Right cardiac atrium (tissue), 5 donors: ENCODE measurements at regions not wholly inside any gene's neighbourhood (a gene's known extent, or its start where the extent isn't known, plus 50 kb on each side); places are given as distances from the start of the nearest gene placed in this dataset.
A peak's percentile ranks its signal among the peaks of the same experiment; 100 is the strongest.

ENCODE experiments used
- ATAC-seq, 2 donors: fragments of 200-7000 bp; cut with Tn5 transposase; one replicate each; pipeline versions ENCODE4 v1.8.0 to v1.9.1; 2020; ENCODE audit warnings: moderate library complexity in 2 of 2, mild to moderate bottlenecking in 1 of 2
- DNase-seq, 3 donors: peaks; one replicate each; pipeline ENCODE4 v3.0.0-alpha.2; 2020
- H3K27ac ChIP-seq: one replicate; pipeline ENCODE4 v1.5.1; 2013; ENCODE audit warnings: mild to moderate bottlenecking, low read length, control low read depth, moderate library complexity
- H3K27me3 ChIP-seq: one replicate; pipeline ENCODE4 v1.6.1; 2013; ENCODE audit not compliant: control insufficient read depth, insufficient read depth
- H3K4me1 ChIP-seq: one replicate; pipeline ENCODE4 v1.6.1; 2013; ENCODE audit warnings: low read length; ENCODE audit not compliant: control insufficient read depth, insufficient read depth
- H3K4me3 ChIP-seq: one replicate; pipeline ENCODE4 v1.5.1; 2013; ENCODE audit warnings: low read length, control low read depth
- H3K9me3 ChIP-seq: one replicate; pipeline ENCODE4 v1.6.1; 2013; ENCODE audit warnings: low read length; ENCODE audit not compliant: control insufficient read depth
- WGBS: extraction: QIAGEN DNeasy Blood & Tissue Kit; methylation state at CpG from one replicate; pipeline ENCODE4 v1.1.7; 2013; 5-methylcytosine and 5-hydroxymethylcytosine counted together
- intact Hi-C, 4 donors: fragments of 100-400 bp; cut with DNase I; formaldehyde crosslinking; loops; one replicate each; pipeline versions ENCODE4 v1.11.0 to v1.14.0; 2022 to 2023
- donor health status: healthy with polysubstance abuse.
- donor health status: DM: no; HTN: yes; CAD: no.
- donor health status: DM: no; HTN: no; CAD: no.
- donor health status: DM: no; HTN: yes; CAD: no; lungs with severe emphysema.
- donor health status: DM: yes; HTN: yes; CAD: no.

- intact Hi-C loops, result no loop called here
- H3K9me3 ChIP-seq, result no peaks in the 10 kb centered on the region
These were observed 233.8 kb upstream of the MPDZ start for GRCh38 chr9:13513286-13513685.

GRCh38 chr9:13508681-13509080 lies 229.2 kb upstream of the MPDZ start:
- intact Hi-C loops, result no loop called here
- DNase-seq (no peak), ATAC-seq (no peak)
- Histone ChIP-seq H3K4me3 (no peak overlapping the region), H3K27me3 (no peaks in the 10 kb centered on the region), H3K9me3 (no peaks in the 10 kb centered on the region), H3K27ac (no peak overlapping the region), H3K4me1 (no peaks in the 10 kb centered on the region)

More at GRCh38 chr9:13513286-13513685, 233.8 kb upstream of the MPDZ start:
- ATAC-seq, result peak in 1 of 2 donors; percentile 56
- DNase-seq, result no peak
- no peaks in the 10 kb centered on the region for H3K27me3 ChIP-seq
- peak overlapping the region; percentile 50 for H3K27ac ChIP-seq
- no peak overlapping the region for H3K4me3 ChIP-seq
- WGBS, result 36% methylated on average over 6 of the region's 6 CpGs
- peaks cover 2% of the 10 kb centered on the region for H3K4me1 ChIP-seq

GRCh38 chr9:13508086-13508485 lies 228.6 kb upstream of the MPDZ start:
- intact Hi-C loops, result no loop called here
- no peak overlapping the region for H3K27ac ChIP-seq

GRCh38 chr9:13505797-13506196 lies 226.3 kb upstream of the MPDZ start:
- Histone ChIP-seq H3K4me1 (no peaks in the 10 kb centered on the region), H3K9me3 (no peaks in the 10 kb centered on the region), H3K4me3 (no peak overlapping the region), H3K27me3 (no peaks in the 10 kb centered on the region), H3K27ac (no peak overlapping the region)
- no peak for DNase-seq
- ATAC-seq, result no peak
- intact Hi-C loops, result no loop called here
- 89% methylated on average over 3 of the region's 3 CpGs for WGBS

More at GRCh38 chr9:13508086-13508485, 228.6 kb upstream of the MPDZ start:
- DNase-seq (no peak), ATAC-seq (no peak)
- no peak overlapping the region for H3K4me3 ChIP-seq
- no peaks in the 10 kb centered on the region for H3K9me3 ChIP-seq
- no peaks in the 10 kb centered on the region for H3K4me1 ChIP-seq
- no peaks in the 10 kb centered on the region for H3K27me3 ChIP-seq
- 73% methylated on average over 2 of the region's 2 CpGs for WGBS

GRCh38 chr9:13503599-13503998 lies 224.1 kb upstream of the MPDZ start:
- no peak overlapping the region for H3K27ac ChIP-seq
- H3K27me3 ChIP-seq, result no peaks in the 10 kb centered on the region
- WGBS, result 91% methylated on average over 2 of the region's 2 CpGs
- intact Hi-C loops, result no loop called here
- no peak overlapping the region for H3K4me3 ChIP-seq
- ATAC-seq (no peak), DNase-seq (no peak)
- no peaks in the 10 kb centered on the region for H3K4me1 ChIP-seq
- no peaks in the 10 kb centered on the region for H3K9me3 ChIP-seq

GRCh38 chr9:13502484-13502883 lies 223.0 kb upstream of the MPDZ start:
- ATAC-seq, result peak; percentile 47 to 48

GRCh38 chr9:13501018-13501417 lies 221.5 kb upstream of the MPDZ start:
- DNase-seq, result no peak
- no peak overlapping the region for H3K27ac ChIP-seq
- no peak overlapping the region for H3K4me3 ChIP-seq
- no peaks in the 10 kb centered on the region for H3K4me1 ChIP-seq
- no peaks in the 10 kb centered on the region for H3K27me3 ChIP-seq
- no peaks in the 10 kb centered on the region for H3K9me3 ChIP-seq
- no peak for ATAC-seq
- intact Hi-C loops, result no loop called here
- WGBS, result 98% methylated on average over 1 of the region's 1 CpG

More at GRCh38 chr9:13502484-13502883, 223.0 kb upstream of the MPDZ start:
- DNase-seq, result peak in 2 of 3 donors; percentile 16 to 31
- Histone ChIP-seq H3K27ac (no peak overlapping the region), H3K4me1 (no peaks in the 10 kb centered on the region), H3K27me3 (no peaks in the 10 kb centered on the region), H3K4me3 (no peak overlapping the region), H3K9me3 (no peaks in the 10 kb centered on the region)
- intact Hi-C loops, result no loop called here
- 70% methylated on average over 6 of the region's 6 CpGs for WGBS

GRCh38 chr9:13500034-13500433 lies 220.5 kb upstream of the MPDZ start:
- 80% methylated on average over 1 of the region's 1 CpG for WGBS
- intact Hi-C loops, result no loop called here
- H3K27me3 ChIP-seq, result no peaks in the 10 kb centered on the region
- H3K9me3 ChIP-seq, result no peaks in the 10 kb centered on the region
- no peak overlapping the region for H3K27ac ChIP-seq
- ATAC-seq (peak in 1 of 2 donors; percentile 11), DNase-seq (no peak)
- no peak overlapping the region for H3K4me3 ChIP-seq
- no peaks in the 10 kb centered on the region for H3K4me1 ChIP-seq

GRCh38 chr9:13493697-13494096 lies 214.2 kb upstream of the MPDZ start:
- 90% methylated on average over 3 of the region's 3 CpGs for WGBS
- no peaks in the 10 kb centered on the region for H3K27me3 ChIP-seq
- no peaks in the 10 kb centered on the region for H3K9me3 ChIP-seq
- H3K4me3 ChIP-seq, result no peak overlapping the region
- DNase-seq (no peak), ATAC-seq (peak in 1 of 2 donors; percentile 36)
- peaks cover 5% of the 10 kb centered on the region for H3K4me1 ChIP-seq
- intact Hi-C loops, result loop anchor here in 1 of 4 donors (10.0 kb wide), 1 partner anchor 61 kb away; no protein-coding TSS in a partner anchor
- no peak overlapping the region for H3K27ac ChIP-seq

GRCh38 chr9:13491493-13492424 lies 212.3 kb upstream of the MPDZ start:
- WGBS, result 88% methylated on average over 11 of the region's 11 CpGs
- Histone ChIP-seq H3K4me1 (peaks cover 5% of the 10 kb centered on the region), H3K9me3 (no peaks in the 10 kb centered on the region), H3K27ac (no peak overlapping the region), H3K4me3 (no peak overlapping the region), H3K27me3 (no peaks in the 10 kb centered on the region)
- DNase-seq, result no peak
- intact Hi-C loops, result loop anchor here in 1 of 4 donors (10.0 kb wide), 1 partner anchor 63 kb away; no protein-coding TSS in a partner anchor
- ATAC-seq, result no peak

- peak; percentile 37 to 60 for ATAC-seq
- no peak overlapping the region for H3K27ac ChIP-seq
These were observed 211.6 kb upstream of the MPDZ start for GRCh38 chr9:13491138-13491492.

More at GRCh38 chr9:13491138-13491492, 211.6 kb upstream of the MPDZ start:
- Histone ChIP-seq H3K27me3 (no peaks in the 10 kb centered on the region), H3K9me3 (no peaks in the 10 kb centered on the region), H3K4me3 (no peak overlapping the region), H3K4me1 (peaks cover 5% of the 10 kb centered on the region)
- 55% methylated on average over 1 of the region's 1 CpG for WGBS
- intact Hi-C loops, result loop anchor here in 1 of 4 donors (10.0 kb wide), 1 partner anchor 64 kb away; no protein-coding TSS in a partner anchor
- no peak for DNase-seq
